ENCODE measurements at regions not wholly inside any gene's neighbourhood (a gene's known extent, or its start where the extent isn't known, plus 50 kb on each side); places are given as distances from the start of the nearest gene placed in this dataset.

DNA sequence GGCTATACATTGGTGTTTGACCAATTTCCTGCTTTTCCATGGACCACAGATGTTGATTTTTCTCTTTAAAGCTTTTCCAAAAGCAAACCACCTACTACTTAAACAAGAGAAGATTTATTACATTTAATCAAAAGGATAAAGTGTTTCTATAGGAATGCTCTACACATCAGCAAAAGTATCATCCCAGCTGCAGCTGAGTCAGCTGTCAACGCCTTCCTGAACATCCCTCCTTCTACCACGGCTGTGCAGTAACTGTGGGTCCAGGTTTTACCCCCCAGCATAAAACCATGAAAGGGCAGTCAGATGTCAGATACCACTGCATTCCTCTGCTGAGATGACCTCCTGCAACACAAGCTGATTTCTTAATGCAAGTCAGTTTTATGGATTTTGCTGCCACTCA lies 524.5 kb upstream of the MEX3C start (continued):
- no peak for TF ChIP-seq PAX8 (IDR thresholded peaks at IDR 0.05)

DNA sequence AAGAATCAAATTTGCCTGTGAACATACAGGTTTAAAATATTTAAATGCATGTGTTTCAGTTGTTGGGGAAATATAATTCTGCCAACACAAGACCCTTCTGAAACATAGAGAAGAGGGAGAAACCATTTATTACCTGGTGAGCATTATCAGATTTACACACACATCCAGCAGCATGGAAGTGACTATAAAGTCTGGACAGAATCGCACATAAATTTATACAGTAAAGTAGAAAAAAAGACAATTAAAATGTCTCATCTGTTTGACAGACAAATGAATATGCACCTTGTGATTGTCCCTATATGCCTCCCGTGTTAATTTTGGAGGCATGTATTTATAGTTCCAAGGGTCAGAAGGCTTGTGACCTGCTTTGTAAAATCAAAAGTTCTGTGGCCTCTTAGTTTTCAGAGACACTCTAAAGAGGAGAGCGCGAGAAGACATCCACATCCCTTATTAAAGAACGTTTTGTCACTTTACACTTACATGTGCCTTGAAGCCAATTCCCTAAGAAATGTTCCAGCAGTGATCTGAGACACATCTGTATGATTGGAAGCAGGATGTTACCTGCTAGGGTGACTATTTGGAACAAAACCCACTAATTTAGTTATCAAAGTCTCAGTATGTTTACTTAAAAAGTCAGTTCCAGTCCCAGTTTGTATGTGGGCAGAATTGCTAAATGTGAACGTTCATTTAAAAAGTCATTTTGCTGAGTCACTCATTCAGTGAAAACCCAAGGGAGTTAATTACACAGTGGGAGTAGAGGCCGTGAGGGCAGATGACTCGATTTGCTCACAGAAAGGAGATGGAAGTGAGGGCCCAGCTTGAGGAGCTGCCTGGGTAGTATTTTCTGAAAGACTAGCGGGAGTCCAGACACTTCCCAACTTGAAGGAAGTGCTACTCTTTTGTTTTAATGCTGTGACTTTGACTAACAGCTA lies 527.6 kb upstream of the MEX3C start:
- POLR2A ChIA-PET = interaction anchor here (0.8 to 1.5 kb wide), 3 partner anchors 10 to 275 kb away, joined by 3 to 7 read pairs (median 4); no protein-coding TSS in a partner anchor
- BruUV-seq (replicated peaks) = TSS peak; percentile 79
- H3K36me3 ChIP-seq (ENCODE audit: control insufficient read depth in 2 of 2, insufficient read depth in 2 of 2, low read length in 1 of 2) = no peaks in the 10 kb centered on the region
- peak; percentile 64 for ATAC-seq
- H3K79me2 ChIP-seq (ENCODE audit: control insufficient read depth, insufficient read depth, low read length) = no peaks in the 10 kb centered on the region
- RAD21 ChIA-PET (ENCODE audit: unreplicated experiment) = interaction anchor here (0.7 to 3.8 kb wide), 14 partner anchors 12 to 564 kb away, joined by 3 to 32 read pairs (median 4); no protein-coding TSS in a partner anchor
- H3K9me3 ChIP-seq (replicated peaks; ENCODE audit: control insufficient read depth, insufficient read depth, low read length) = no peaks in the 10 kb centered on the region
- no peaks in the 10 kb centered on the region for H4K20me1 ChIP-seq (ENCODE audit: control insufficient read depth, insufficient read depth)
- SMC1A ChIA-PET (ENCODE audit: uncharacterized antibody, unreplicated experiment) = interaction anchor here (0.7 to 5.0 kb wide), 15 partner anchors 7 to 563 kb away, joined by 3 to 50 read pairs (median 7); no protein-coding TSS in a partner anchor
- peak overlapping the region; percentile 69 for H3K27ac ChIP-seq (ENCODE audit: control insufficient read depth, insufficient read depth)
- DNase-seq (ENCODE audit: low read depth, low spot score) = peak; percentile 85
- CTCF ChIA-PET = interaction anchor here (1.2 to 2.3 kb wide), 4 partner anchors 11 to 57 kb away, joined by 5 to 10 read pairs (median 8); no protein-coding TSS in a partner anchor
- in situ Hi-C loops (cut with MboI) = no loop called here
- H3K9ac ChIP-seq (ENCODE audit: control insufficient read depth, insufficient read depth, low read length) = 0 out of 2 replicates have a peak overlapping the region, but pooled peaks have one; percentile 10
- H3K4me1 ChIP-seq (ENCODE audit: control insufficient read depth, insufficient read depth, low read length) = peaks cover 28% of the 10 kb centered on the region
- no peak overlapping the region for H3K4me3 ChIP-seq
- H2AFZ ChIP-seq (ENCODE audit: control insufficient read depth, low read depth, low read length) = peak overlapping the region; percentile 37
- no peaks in the 10 kb centered on the region; a peak in 1 of 4 replicates for H3K27me3 ChIP-seq (replicated peaks in 1 of 2; ENCODE audit: control insufficient read depth in 2 of 2, insufficient read depth in 2 of 2, low read length in 1 of 2)
- FAIRE-seq = peak; percentile 62
- 6% methylated on average over 9 of the region's 9 CpGs for WGBS (ENCODE audit: insufficient coverage, insufficient replicate concordance, low lambda C conversion rate, missing lambda C conversion rate)
- intact Hi-C loops (cut with micrococcal nuclease; ENCODE audit: unreplicated experiment) = loop anchor here (1.0 to 10.0 kb wide), 5 partner anchors 42 to 562 kb away; partner anchors contain the start of gene MEX3C
- peak overlapping the region; percentile 45 for H3K4me2 ChIP-seq (ENCODE audit: control insufficient read depth, insufficient read depth)
- TF ChIP-seq IKZF2 (IDR thresholded peaks at IDR 0.05) (peak; percentile 78 to 80), RCOR1 (conservative IDR thresholded peaks at IDR 0.05; ENCODE audit: low read depth, low read length) (no peak), ZNF24 (IDR thresholded peaks at IDR 0.05) (peak; percentile 73; the same call in 1 of the 2 replicates), IRF4 (IDR thresholded peaks at IDR 0.05; ENCODE audit: low read depth, low read length) (peak; percentile 54; the same call in 1 of the 2 replicates), ASH2L (IDR thresholded peaks at IDR 0.05; ENCODE audit: borderline replicate concordance, low read depth) (peak; percentile 96; the same call in 1 of the 2 replicates), ZNF217 (IDR thresholded peaks at IDR 0.05) (0 out of 2 replicates have a peak, but pooled peaks have one; percentile 58), NFYB (IDR thresholded peaks at IDR 0.05; ENCODE audit: insufficient read depth, low read depth, low read length) (no peak), ZNF274 (IDR thresholded peaks at IDR 0.05; ENCODE audit: insufficient read depth, insufficient read length) (no peak), BACH1 (IDR thresholded peaks at IDR 0.05; ENCODE audit: borderline replicate concordance) (peak; percentile 100), NFIC (IDR thresholded peaks at IDR 0.05; ENCODE audit: low read depth, low read length) (peak; percentile 54), MTA2 (IDR thresholded peaks at IDR 0.05; ENCODE audit: low read depth) (peak; percentile 97)
- TF ChIP-seq, protein P1, sequence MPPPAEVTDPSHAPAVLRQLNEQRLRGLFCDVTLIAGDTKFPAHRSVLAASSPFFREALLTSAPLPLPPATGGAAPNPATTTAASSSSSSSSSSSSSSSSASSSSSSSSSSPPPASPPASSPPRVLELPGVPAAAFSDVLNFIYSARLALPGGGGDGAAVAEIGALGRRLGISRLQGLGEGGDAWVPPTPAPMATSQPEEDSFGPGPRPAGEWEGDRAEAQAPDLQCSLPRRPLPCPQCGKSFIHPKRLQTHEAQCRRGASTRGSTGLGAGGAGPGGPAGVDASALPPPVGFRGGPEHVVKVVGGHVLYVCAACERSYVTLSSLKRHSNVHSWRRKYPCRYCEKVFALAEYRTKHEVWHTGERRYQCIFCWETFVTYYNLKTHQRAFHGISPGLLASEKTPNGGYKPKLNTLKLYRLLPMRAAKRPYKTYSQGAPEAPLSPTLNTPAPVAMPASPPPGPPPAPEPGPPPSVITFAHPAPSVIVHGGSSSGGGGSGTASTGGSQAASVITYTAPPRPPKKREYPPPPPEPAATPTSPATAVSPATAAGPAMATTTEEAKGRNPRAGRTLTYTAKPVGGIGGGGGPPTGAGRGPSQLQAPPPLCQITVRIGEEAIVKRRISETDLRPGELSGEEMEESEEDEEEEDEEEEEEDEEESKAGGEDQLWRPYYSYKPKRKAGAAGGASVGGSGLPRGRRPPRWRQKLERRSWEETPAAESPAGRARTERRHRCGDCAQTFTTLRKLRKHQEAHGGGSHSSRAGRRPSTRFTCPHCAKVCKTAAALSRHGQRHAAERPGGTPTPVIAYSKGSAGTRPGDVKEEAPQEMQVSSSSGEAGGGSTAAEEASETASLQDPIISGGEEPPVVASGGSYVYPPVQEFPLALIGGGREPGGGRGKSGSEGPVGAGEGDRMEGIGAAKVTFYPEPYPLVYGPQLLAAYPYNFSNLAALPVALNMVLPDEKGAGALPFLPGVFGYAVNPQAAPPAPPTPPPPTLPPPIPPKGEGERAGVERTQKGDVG (CRISPR knock-in tag; IDR thresholded peaks at IDR 0.05) = no peak
- TF ChIP-seq, protein P2, sequence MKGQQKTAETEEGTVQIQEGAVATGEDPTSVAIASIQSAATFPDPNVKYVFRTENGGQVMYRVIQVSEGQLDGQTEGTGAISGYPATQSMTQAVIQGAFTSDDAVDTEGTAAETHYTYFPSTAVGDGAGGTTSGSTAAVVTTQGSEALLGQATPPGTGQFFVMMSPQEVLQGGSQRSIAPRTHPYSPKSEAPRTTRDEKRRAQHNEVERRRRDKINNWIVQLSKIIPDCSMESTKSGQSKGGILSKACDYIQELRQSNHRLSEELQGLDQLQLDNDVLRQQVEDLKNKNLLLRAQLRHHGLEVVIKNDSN (IDR thresholded peaks at IDR 0.05; ENCODE audit: borderline replicate concordance, extremely low read length, insufficient read depth, low read depth, low read length) = no peak
- TF ChIP-seq, protein P3, sequence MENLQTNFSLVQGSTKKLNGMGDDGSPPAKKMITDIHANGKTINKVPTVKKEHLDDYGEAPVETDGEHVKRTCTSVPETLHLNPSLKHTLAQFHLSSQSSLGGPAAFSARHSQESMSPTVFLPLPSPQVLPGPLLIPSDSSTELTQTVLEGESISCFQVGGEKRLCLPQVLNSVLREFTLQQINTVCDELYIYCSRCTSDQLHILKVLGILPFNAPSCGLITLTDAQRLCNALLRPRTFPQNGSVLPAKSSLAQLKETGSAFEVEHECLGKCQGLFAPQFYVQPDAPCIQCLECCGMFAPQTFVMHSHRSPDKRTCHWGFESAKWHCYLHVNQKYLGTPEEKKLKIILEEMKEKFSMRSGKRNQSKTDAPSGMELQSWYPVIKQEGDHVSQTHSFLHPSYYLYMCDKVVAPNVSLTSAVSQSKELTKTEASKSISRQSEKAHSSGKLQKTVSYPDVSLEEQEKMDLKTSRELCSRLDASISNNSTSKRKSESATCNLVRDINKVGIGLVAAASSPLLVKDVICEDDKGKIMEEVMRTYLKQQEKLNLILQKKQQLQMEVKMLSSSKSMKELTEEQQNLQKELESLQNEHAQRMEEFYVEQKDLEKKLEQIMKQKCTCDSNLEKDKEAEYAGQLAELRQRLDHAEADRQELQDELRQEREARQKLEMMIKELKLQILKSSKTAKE (IDR thresholded peaks at IDR 0.05; ENCODE audit: low read depth, poor library complexity, severe bottlenecking) = peak; percentile 85

Data from GM12878 (cell line).